Panc1 (cell line): ENCODE measurements at regions not wholly inside any gene's neighbourhood (a gene's known extent, or its start where the extent isn't known, plus 50 kb on each side); places are given as distances from the start of the nearest gene placed in this dataset.

Experiments used
- ATAC-seq: fragments of 200-7000 bp; cut with Tn5 transposase; 2 replicates; pipeline ENCODE4 v1.9.1; 2020; ENCODE audit warnings: mild to moderate bottlenecking, moderate library complexity
- BruUV-seq: library from RNA; stranded (reverse); fragments of 400-500 nt; replicated peaks from 2 replicates; lab custom pipeline; 2021; lab: Mats Ljungman, UMichigan
- CTCF ChIA-PET: fragments of 300-600 bp; sonication (Branson Sonifier 250); formaldehyde crosslinking; loops from one replicate; lab custom pipeline; 2022; ENCODE audit warnings: antibody characterized with exemption; lab: Charles Lee
- POLR2A ChIA-PET: fragments of 300-600 bp; sonication (Branson Sonifier 250); formaldehyde crosslinking; loops from one replicate; lab custom pipeline; 2022; ENCODE audit warnings: antibody characterized with exemption; lab: Charles Lee
- DNase-seq: peaks from one replicate; pipeline ENCODE4 v3.0.0-alpha.2; 2010; ENCODE audit warnings: low read depth, low spot score
- H3K27ac ChIP-seq: 2 replicates; pipeline ENCODE4 v1.5.1; 2011; ENCODE audit warnings: mild to moderate bottlenecking, low read length, inconsistent platforms
- H3K27me3 ChIP-seq: fragments of 200-500 bp; sonication (Bioruptor generic); 2 replicates; pipeline ENCODE4 v1.6.0; 2014; ENCODE audit warnings: low read length, inconsistent platforms; ENCODE audit not compliant: control insufficient read depth, insufficient read depth
- H3K36me3 ChIP-seq: fragments of 200-500 bp; sonication (Bioruptor generic); 2 replicates; pipeline ENCODE4 v1.5.1; 2014; ENCODE audit warnings: inconsistent platforms, mild to moderate bottlenecking, low read length, moderate library complexity; ENCODE audit not compliant: control insufficient read depth, insufficient read depth
- H3K4me1 ChIP-seq: 2 replicates; pipeline ENCODE4 v1.5.1; 2011; ENCODE audit warnings: inconsistent platforms, mild to moderate bottlenecking, low read length, moderate library complexity; ENCODE audit not compliant: control insufficient read depth, insufficient read depth
- H3K4me3 ChIP-seq, 2 experiments: 2 replicates each; pipeline ENCODE4 v1.5.1; 2011 to 2012; ENCODE audit warnings: low read depth in 2 of 2, low read length in 2 of 2, mild to moderate bottlenecking in 2 of 2, inconsistent platforms in 1 of 2, moderate library complexity in 1 of 2
- H3K9me3 ChIP-seq: fragments of 200-500 bp; sonication (Bioruptor generic); 2 replicates; pipeline ENCODE4 v1.5.1; 2014; ENCODE audit warnings: low read depth, mild to moderate bottlenecking, inconsistent platforms, low read length, moderate library complexity; ENCODE audit not compliant: control insufficient read depth, insufficient read depth
- CTCF ChIP-seq: fragments of 450-650 bp; IDR thresholded peaks from 2 replicates; pipeline ENCODE4 v1.5.1; 2017; ENCODE audit warnings: mild to moderate bottlenecking
- POLR2AphosphoS5 ChIP-seq: IDR thresholded peaks from 2 replicates; pipeline ENCODE4 v1.6.1; 2012; ENCODE audit warnings: mild to moderate bottlenecking, low read depth, low read length, moderate library complexity
- REST ChIP-seq, 2 experiments: IDR thresholded peaks; 2 replicates each; pipeline ENCODE4 v1.6.1; 2011 to 2012; ENCODE audit warnings: low read depth in 2 of 2, control low read depth in 1 of 2, low read length in 1 of 2, mild to moderate bottlenecking in 1 of 2, moderate library complexity in 1 of 2; ENCODE audit not compliant: insufficient read depth in 1 of 2
- SIN3A ChIP-seq: IDR thresholded peaks from 2 replicates; pipeline ENCODE4 v1.6.1; 2012; ENCODE audit warnings: low read depth, mild to moderate bottlenecking, low read length, moderate library complexity, borderline replicate concordance; ENCODE audit not compliant: insufficient read depth
- TCF7L2 ChIP-seq: IDR thresholded peaks from 2 replicates; pipeline ENCODE4 v1.6.1; 2011; ENCODE audit warnings: mild to moderate bottlenecking, low read depth, low read length, inconsistent platforms
- in situ Hi-C: cut with HindIII; loops from 2 replicates; pipeline ENCODE4 v1.10.0; 2016; ENCODE audit warnings: low sequenced_read_pairs, low pct_unique_long_range_greater_than_20kb
- intact Hi-C: fragments of 100-400 bp; cut with micrococcal nuclease; formaldehyde crosslinking; loops from one replicate; pipeline ENCODE4 v1.10.0; 2022; ENCODE audit not compliant: unreplicated experiment

DNA sequence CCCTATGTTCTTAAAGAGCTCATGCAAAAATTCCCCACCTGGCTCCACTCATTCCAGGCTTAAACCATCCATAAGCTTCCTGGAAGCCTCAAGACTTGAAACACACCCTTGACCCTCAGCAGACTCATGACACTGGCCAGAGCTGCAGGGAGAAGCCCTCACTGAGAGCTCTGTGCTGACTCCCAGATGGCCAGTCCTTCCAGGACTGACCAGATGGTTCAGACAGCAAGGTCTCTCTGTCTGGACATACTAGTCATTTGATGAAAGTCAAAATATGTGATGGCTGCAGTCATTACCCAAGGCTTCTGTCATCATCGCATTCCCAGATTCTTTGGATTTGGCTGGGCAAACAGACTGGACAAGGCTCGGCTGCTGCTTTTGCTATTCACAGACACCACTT lies 397.4 kb downstream of the FOXO1 start:
- ATAC-seq: no peak
- TF ChIP-seq POLR2AphosphoS5: no peak
- no peak for TF ChIP-seq CTCF
- TF ChIP-seq SIN3A: no peak
- no peaks in the 10 kb centered on the region; the same call in 1 of the 2 replicates for H3K4me1 ChIP-seq
- no TSS peak for BruUV-seq
- no peaks in the 10 kb centered on the region for H3K27me3 ChIP-seq
- in situ Hi-C loops (no loop called here), intact Hi-C loops (no loop called here)
- no peak overlapping the region for H3K27ac ChIP-seq
- H3K36me3 ChIP-seq: no peaks in the 10 kb centered on the region
- H3K4me3 ChIP-seq: no peak overlapping the region
- ChIA-PET POLR2A (no interaction called here), CTCF (no interaction called here)
- no peak for DNase-seq
- H3K9me3 ChIP-seq: no peaks in the 10 kb centered on the region

DNA sequence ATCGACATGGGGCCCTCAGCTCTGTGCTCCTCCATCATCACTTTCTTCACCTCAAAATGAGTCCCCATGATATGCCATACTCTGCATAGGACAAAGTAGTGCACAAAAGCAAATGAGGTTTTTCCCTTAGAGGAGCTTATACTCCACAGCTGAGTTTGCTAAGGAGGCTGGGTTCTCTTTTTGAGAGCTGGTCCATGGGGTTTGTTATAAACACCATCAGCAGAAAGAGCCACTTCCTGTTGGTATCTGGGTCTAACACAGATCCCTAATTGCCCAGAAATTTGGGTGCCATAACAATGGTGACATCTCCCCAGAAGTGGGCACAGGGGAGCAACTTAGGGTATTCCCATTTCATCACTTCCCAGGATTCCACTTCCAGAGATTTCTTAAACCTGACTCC lies 395.7 kb downstream of the FOXO1 start:
- ATAC-seq (no peak), DNase-seq (no peak)
- ChIA-PET CTCF (no interaction called here), POLR2A (interaction anchor here (0.5 kb wide), 1 partner anchor 394 kb away, joined by 5 read pairs; no protein-coding TSS in a partner anchor)
- in situ Hi-C loops (no loop called here), intact Hi-C loops (no loop called here)
- TF ChIP-seq TCF7L2 (no peak), POLR2AphosphoS5 (no peak), REST (IDR thresholded peaks at IDR 0.05; ENCODE audit: insufficient read depth in 1 of 2, low read depth in 2 of 2, low read length in 1 of 2) (no peak), SIN3A (no peak), CTCF (no peak)
- Histone ChIP-seq H3K4me3 (no peak overlapping the region), H3K27me3 (no peaks in the 10 kb centered on the region), H3K4me1 (no peaks in the 10 kb centered on the region; the same call in 1 of the 2 replicates), H3K9me3 (no peaks in the 10 kb centered on the region), H3K36me3 (no peaks in the 10 kb centered on the region), H3K27ac (no peak overlapping the region)
- no TSS peak for BruUV-seq
